ENCODE measurements at regions not wholly inside any gene's neighbourhood (a gene's known extent, or its start where the extent isn't known, plus 50 kb on each side); places are given as distances from the start of the nearest gene placed in this dataset.

GRCh38 chr3:99094606-99095005, 193.1 kb upstream of the DCBLD2 start:
- Histone ChIP-seq H2AFZ (ENCODE audit: low read depth, low read length) (no peak overlapping the region), H3K27ac (ENCODE audit: low read length) (no peak overlapping the region), H3K36me3 (ENCODE audit: insufficient read depth, low read length) (no peaks in the 10 kb centered on the region), H3K79me2 (replicated peaks; ENCODE audit: insufficient read depth, low read length) (no peaks in the 10 kb centered on the region), H3K9me3 (ENCODE audit: low read length) (no peaks in the 10 kb centered on the region), H4K20me1 (ENCODE audit: insufficient read depth) (no peaks in the 10 kb centered on the region), H3K4me3 (ENCODE audit: low read length) (no peak overlapping the region), H3F3A (ENCODE audit: insufficient read depth, low read length, poor library complexity, severe bottlenecking) (no peaks in the 10 kb centered on the region), H3K4me2 (ENCODE audit: low read length) (no peak overlapping the region), H3K27me3 (ENCODE audit: insufficient read depth, low read depth, low read length) (no peaks in the 10 kb centered on the region), H3K9ac (ENCODE audit: low read length) (no peak overlapping the region), H3K9me2 (ENCODE audit: insufficient read depth, low read length) (no peaks in the 10 kb centered on the region)
- TF ChIP-seq CTCF (IDR thresholded peaks at IDR 0.05; ENCODE audit: poor library complexity, severe bottlenecking) (no peak), EZH2 (IDR thresholded peaks at IDR 0.05; ENCODE audit: borderline replicate concordance, insufficient read depth, low read length, poor library complexity, severe bottlenecking) (no peak), RAD21 (conservative IDR thresholded peaks at IDR 0.05) (no peak), SMC3 (conservative IDR thresholded peaks at IDR 0.05; ENCODE audit: poor library complexity) (no peak), POLR2AphosphoS5 (IDR thresholded peaks at IDR 0.05) (no peak), TAF1 (IDR thresholded peaks at IDR 0.05; ENCODE audit: low read depth) (no peak), REST (IDR thresholded peaks at IDR 0.05; ENCODE audit: borderline replicate concordance) (no peak), EP300 (conservative IDR thresholded peaks at IDR 0.05; ENCODE audit: poor library complexity, severe bottlenecking) (no peak)

- H3K27ac ChIP-seq (ENCODE audit: low read length), result no peak overlapping the region
- no peaks in the 10 kb centered on the region for H3F3A ChIP-seq (ENCODE audit: insufficient read depth, low read length, poor library complexity, severe bottlenecking)
- no peak overlapping the region for H3K9ac ChIP-seq (ENCODE audit: low read length)
- H3K9me2 ChIP-seq (ENCODE audit: insufficient read depth, low read length), result no peaks in the 10 kb centered on the region
- H3K4me3 ChIP-seq (ENCODE audit: low read length), result no peak overlapping the region
- no peaks in the 10 kb centered on the region for H4K20me1 ChIP-seq (ENCODE audit: insufficient read depth)
- H3K27me3 ChIP-seq (ENCODE audit: insufficient read depth, low read depth, low read length), result no peaks in the 10 kb centered on the region
- H3K9me3 ChIP-seq (ENCODE audit: low read length), result no peaks in the 10 kb centered on the region
- TF ChIP-seq POLR2AphosphoS5 (IDR thresholded peaks at IDR 0.05), result no peak
- no peak for TF ChIP-seq MXI1 (conservative IDR thresholded peaks at IDR 0.05; ENCODE audit: poor library complexity, severe bottlenecking)
- no peak for TF ChIP-seq REST (IDR thresholded peaks at IDR 0.05; ENCODE audit: borderline replicate concordance)
- TF ChIP-seq SMC3 (conservative IDR thresholded peaks at IDR 0.05; ENCODE audit: poor library complexity), result no peak
- no peak for TF ChIP-seq CTCF (IDR thresholded peaks at IDR 0.05; ENCODE audit: poor library complexity, severe bottlenecking)
- H2AFZ ChIP-seq (ENCODE audit: low read depth, low read length), result no peak overlapping the region
- no peak overlapping the region for H3K4me2 ChIP-seq (ENCODE audit: low read length)
- H3K79me2 ChIP-seq (replicated peaks; ENCODE audit: insufficient read depth, low read length), result no peaks in the 10 kb centered on the region
- no peaks in the 10 kb centered on the region for H3K36me3 ChIP-seq (ENCODE audit: insufficient read depth, low read length)
Measured at GRCh38 chr3:99087277-99087676, 185.8 kb upstream of the DCBLD2 start.

All from neural cell (in vitro differentiated cells).